ENCODE measurements at regions not wholly inside any gene's neighbourhood (a gene's known extent, or its start where the extent isn't known, plus 50 kb on each side); places are given as distances from the start of the nearest gene placed in this dataset.
A peak's percentile ranks its signal among the peaks of the same experiment; 100 is the strongest.

GRCh38 chr1:168454211-168454815, 89.5 kb downstream of the XCL2 start:
- no peak for DNase-seq

- no peak for DNase-seq
Measured at GRCh38 chr1:168453056-168453455, 90.7 kb downstream of the XCL2 start.

DNA sequence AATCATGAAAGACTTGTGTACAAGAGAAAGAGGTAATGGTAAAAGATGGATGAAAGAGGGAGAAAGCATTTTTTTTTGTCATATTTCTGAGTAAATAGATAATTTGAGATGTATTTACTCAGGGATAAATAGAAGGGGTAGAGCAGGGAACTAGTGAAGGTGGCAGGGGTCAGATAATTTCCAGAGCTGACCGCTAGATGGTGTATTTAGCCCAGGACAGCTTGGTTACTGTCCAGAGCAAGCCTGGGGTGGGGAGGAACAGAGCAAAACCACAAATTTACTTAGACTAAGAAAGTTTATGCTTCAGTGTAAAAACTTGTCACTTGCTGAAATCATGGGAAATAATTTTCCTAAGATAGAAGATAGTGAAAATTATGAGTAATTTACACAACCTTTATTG, 91.5 kb downstream of the XCL2 start:
- no peak for DNase-seq

DNA sequence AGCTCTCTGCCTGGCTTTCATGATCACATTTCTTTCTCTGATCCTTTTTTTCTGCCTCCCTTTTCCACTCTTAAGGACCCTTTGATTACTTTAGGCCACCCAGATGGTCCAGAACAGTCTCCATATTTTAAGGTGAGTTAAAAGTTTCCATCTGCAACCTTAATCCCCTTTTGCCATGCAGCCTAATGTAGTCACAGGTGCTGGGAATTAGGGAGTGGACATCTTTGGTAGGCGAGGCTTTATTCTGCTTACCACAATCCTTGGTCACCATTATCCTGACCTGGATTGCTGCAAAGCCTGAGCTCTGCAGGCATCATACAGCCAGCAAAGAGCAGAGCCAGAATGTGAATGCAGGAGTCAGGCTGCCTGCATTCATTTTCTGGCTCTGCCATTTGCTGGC, 95.9 kb downstream of the XCL2 start:
- DNase-seq = no peak

DNA sequence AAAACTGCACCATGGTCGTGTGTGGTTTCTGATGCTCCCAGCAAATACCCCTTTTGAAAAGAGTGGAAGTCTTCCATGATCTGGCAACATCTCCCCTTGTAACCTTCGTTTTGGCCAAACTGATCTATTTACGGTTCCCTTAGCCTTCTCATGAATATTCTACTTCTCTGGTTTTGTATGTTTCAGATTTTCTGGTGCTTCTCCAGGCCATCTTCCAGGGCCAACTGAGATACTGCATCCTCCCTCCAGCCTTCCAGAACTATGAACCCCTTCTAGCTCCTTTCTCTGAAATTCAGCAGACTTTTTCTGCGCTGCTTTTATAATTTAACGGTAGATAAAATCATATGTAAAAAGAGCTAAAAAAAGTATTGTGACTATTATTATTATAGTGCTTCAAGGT, 97.7 kb downstream of the XCL2 start:
- DNase-seq = no peak

DNA sequence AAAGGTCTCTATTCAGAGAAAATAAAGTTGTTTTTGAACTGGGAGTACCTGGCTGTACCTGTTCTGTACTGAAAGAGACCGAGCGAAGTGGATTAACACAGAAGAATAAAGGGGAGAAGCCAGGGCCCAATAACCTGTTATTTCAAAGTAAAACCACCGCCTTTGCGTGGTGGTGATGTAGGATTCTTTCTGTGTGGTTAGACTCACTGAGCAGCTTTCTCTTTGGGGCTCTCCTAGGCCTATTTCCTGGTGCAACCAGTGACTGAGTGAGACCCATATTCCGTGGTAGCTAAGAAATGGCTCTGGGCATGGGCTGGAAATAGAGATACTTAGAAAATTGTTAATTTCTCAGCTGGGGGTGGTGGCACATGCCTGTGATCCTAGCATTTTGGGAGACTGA, 99.9 kb downstream of the XCL2 start:
- peak; percentile 21 for DNase-seq

DNA sequence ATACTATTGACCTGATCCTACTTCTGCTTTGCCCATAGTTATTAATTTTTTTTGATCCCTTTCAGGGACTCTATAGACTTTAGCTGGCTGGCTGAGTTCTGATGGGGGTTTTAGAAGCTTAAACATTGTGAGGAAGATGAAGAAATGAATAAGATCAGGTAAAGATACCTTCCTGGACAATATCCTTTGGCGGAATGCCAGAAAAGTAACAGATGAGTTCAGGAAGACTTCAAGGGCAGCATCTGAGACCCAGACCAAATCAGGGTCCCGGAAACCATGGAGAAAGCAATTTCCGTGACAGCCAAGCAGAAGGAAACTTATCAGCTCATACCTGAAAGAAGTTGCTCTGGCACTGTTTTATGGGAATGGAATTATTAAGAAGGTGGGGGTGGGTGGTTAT, 100.4 kb downstream of the XCL2 start:
- no peak for DNase-seq

- no peak for DNase-seq
Measured at GRCh38 chr1:168442931-168443330, 100.9 kb downstream of the XCL2 start.

DNA sequence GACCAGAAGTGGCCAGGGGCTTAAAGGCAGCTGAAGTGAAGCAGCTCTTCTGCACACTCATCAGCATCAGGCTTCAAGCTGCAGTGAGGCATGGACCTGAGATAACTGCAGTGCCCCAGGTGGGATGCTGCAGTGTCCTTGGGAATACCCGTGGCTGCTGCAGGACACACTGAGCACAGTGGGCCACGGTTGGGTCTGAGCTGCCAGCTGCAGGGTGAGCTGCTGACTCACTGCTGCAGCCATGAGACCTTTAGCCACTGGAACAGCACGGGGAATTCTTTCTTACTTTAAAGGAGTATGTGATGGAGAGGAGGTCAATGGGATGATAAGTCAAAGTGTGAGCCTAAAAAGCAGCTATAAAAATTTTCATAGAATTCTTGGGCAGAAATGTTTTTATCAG, 102.1 kb downstream of the XCL2 start:
- no peak for DNase-seq

- peak; percentile 85 for DNase-seq
Measured at GRCh38 chr1:168439456-168440375, 104.1 kb downstream of the XCL2 start.

- no peak for DNase-seq
Measured at GRCh38 chr1:168438626-168439025, 105.2 kb downstream of the XCL2 start.

DNA sequence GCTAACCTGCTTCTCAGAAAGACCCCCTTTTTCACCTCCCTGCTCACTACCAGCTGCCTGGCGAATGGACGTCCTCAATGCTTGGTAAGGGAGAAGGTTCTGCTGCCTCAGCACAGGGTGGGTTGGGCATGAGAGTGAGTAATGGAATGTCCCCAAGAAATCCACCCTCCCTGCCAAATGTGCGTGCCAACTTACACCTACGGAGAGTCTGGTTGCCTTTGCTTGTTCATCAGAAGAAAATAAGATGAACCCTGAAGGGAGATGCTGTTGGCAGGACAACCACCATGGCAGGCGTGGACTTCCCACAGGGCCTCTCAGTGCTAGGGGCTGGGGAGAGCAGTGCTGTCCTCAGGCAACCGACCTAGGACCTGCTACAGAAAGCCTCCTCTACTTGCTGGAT, 106.0 kb downstream of the XCL2 start:
- no peak for DNase-seq

DNA sequence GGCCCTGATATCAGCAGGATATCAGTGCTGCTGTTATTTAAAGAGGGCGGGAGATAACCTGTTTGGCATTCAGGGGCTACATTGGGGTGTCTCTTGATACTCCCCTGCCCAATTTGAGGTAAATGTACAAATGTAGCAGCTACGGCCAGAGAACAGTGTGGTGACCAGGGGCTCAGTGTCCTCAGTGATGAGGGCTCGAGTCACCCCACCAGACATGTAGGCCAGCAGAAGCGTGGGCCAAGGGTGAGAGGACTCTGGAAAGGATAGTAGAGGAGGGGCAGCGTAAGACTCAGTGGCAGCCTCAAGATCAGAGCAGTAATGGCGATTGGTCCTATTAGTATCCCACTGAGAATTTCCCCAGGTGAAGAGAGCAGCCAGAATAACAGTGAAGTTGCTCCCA, 108.4 kb downstream of the XCL2 start:
- no peak for DNase-seq

DNA sequence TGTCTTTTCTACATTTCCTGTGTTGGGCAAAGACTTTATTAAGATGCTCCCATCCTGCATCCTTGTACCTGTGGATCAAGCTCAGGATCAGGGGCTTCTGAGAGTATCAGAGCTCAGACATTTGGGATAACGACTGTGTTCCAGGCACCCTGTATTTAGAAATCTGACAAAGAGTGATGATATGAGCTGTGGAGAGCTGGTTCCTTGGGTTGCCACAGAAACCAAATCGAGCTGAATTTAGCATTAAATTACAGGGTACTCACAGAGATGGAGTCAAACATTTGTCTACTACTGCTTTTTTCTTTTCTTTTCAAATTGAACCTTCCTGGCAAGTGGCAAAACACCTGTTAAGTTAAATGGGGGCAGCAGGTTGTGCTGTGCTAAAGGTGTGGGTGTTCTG, 110.6 kb downstream of the XCL2 start:
- no peak for DNase-seq

DNA sequence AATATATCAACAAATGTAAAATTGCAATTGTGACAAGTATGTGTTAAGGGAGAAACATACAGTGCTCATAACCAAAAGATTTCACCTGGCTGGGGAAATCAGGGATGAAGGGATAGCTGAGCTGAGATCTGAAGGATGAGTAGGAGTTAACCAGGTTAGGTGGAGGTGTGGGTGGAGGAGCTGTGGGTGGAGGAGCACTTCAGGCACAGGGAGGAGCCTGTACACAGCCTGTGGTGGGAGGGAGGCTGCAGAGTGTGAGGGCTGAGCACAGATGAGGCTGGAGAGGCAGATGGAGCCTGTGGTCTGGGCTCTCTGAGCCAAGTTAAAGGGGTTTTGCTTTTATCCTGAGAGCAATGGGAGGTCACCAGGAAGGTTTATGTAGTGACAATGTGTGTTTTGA, 111.9 kb downstream of the XCL2 start:
- DNase-seq = no peak

DNA sequence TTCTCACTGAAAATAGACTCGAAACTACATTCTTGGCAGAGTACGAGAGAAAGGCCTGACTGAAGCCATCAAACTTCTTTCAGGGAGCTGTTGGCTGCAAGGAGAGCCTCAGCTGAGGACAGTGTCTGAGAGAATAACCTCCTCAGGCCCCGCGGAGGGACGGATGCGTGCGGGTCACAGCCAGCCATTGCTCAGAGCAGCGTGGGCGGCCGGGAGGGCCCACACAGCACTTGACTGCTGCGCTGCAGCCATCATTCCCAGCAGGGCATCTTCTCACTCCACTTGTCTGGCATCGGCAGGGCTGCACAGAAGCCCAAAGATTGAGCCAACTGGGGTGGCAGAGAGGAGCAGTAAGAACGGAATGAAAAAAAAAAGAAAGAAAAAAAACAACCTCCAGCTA, 113.5 kb downstream of the XCL2 start:
- DNase-seq = no peak

DNA sequence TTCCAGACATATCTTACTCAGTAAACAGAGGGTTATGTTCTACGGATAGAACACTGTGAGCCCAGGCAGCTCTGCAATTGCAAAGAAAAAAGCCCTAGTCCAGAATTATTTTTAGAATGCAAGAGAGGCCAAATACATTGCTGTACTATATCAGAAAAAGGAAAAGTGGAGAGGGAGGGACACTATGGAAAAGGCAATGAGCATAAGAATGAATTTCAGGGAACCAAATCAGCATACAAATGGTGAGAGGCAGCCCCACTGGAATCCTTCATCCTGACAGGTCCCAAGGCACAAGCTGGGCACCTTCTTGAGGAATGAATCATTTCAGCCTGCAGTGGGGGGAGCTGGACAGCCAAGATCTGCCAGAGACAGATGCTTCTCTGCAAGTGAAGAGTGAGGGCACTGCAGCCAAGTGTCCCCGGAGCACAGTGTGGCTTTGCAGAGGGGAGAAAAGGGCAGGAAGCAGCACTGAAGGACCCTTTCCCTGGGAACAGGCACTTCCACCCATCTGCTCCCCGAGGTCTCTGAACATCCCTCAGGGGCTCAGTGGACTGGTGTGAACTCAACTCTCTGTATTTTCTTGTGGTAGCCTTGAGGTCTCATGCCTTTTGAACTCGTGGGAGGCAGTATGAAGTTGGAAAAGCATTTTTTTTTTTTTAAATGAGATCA, 115.6 kb downstream of the XCL2 start:
- no peak for DNase-seq

DNA sequence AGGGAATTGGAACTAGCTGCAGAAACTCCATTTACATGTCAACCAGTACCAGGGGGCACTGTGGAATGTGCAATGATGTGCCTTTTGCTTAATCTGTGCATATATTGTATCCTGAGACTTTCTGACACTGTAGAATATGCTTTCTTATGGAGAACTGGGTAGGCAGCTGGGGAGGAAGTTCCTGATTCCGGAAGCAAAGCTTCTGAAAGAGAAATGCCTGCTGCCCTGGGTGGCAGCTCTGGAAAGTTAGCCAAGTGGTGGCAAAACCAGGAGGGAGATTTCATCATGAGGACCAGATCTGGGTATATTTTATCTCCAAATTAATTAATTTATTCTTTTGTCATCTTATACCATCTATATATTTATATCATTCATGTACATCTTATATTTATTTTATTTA, 116.7 kb downstream of the XCL2 start:
- DNase-seq = no peak

DNA sequence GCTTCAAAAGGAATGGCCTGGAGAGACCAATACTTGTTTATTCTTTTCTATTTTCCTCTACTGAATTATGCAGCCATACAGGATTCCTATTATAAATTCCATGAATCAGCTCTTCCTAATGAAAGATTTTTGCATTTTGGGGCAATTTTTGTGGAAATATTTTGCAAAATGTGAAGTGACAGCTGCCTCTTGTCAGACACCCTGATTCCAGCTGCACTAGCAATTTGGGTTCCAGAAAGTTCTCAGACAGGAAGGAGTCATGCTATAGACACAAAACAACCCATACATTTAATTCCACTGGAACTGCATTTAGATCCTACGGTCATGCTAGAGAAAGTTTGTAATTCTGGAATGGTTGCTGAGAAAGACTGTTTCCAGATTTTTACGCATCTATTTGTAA, 119.5 kb downstream of the XCL2 start:
- DNase-seq = no peak

DNA sequence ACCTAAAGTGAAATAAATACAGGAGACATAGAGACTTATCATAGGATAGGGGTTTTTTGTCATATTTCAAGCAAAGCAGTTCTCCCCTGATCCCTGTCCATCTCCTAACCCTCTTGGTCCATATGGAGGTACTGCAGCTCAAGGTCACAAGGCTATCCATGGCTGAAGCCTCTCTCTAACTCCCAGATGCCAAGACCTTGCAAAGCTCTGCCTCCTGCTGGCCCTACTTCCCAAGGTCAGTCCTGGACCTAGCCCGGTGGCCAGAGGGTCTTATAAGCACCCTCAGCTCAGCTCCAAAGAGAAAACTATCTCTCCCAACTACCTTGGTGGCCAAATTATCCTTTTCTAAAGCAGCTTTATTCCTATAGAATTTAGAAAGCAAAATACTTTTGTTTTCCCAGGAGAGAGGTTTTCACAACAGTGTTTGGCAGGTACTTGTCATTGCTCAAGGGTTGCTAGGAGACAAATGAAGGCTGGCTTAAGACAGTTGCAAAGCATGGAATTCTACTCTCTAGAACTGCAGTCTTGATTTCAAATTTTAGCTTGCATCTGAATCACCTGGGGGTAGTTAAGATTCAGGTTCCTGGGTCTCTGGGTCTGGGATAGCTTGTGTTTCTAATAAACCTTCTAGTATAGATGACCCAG, 121.5 kb downstream of the XCL2 start:
- DNase-seq = no peak

DNA sequence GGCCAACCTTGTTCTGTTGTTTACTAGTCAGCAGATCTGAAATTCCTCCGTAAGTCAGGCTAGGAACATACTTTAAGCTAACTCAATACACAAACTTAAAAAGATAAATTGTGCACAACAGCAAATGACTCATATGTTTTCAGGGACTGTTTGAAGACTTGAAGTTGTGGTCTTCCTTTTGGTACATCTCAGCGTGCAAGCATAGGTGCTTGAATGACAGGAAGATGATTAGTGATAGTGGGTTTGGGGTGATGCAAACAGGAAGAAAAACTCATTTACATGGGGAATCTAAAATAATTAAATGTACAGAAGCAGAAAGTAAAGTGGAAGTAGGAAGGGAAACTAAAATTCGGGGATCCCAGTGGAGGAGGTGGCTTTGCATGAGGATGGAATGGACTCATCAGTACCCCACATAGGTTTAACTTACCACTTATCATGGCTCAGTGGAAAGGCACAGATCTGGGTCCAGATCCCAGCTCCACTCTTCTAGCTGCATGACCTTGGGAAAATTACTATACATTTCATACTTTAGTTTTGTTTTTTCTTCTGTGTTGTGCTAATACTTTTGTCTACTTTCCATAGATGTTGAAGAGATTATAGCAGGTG, 122.3 kb downstream of the XCL2 start:
- peak; percentile 80 for DNase-seq

DNA sequence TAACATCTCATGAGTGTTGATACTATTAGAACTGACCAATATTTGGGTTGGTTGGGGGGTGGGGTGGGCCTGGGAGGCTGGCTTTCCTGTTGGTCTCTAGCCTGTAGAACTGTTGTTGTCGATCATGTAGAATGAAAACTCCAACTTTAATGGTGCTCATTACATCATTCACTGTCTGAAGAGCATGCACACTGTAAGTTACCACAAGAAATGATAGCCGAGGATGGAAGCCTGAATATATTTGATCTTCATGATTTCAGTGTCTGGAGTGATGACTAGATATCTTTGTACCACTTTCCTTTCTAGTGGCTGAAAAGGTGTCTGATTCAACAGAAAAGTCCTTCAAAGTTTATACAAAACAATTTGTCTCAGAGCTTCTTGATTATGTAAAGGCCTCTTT, 123.6 kb downstream of the XCL2 start:
- no peak for DNase-seq

GRCh38 chr1:168419736-168420135, 124.1 kb downstream of the XCL2 start:
- DNase-seq = no peak

Data from activated CD4-positive, alpha-beta T cell treated with anti-CD3 and anti-CD28 coated beads, Interleukin-2, amount 50 U/mL, for 16 hours (primary cell).